ENCODE measurements at regions not wholly inside any gene's neighbourhood (a gene's known extent, or its start where the extent isn't known, plus 50 kb on each side); places are given as distances from the start of the nearest gene placed in this dataset.
"Not testable (repeated sequence)": the region's sequence is repeated elsewhere in the genome, so short reads cannot be mapped to it uniquely, and the experiment has no call there.

DNA sequence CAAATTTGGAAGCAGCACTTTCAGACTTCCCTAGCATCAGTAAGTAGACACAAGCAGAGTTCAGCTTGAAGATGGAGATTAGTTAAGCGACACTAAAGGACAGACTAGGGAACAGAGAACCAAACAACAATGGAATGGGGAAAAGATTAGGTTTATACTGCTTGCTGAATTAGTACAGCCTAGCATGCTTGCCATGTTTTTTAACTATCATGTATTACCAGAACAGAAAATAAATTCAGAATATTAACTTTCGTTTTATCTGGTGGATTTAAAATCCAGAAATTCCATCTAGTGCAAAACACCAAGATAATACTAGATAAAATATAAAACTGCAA is 451.5 kb upstream of the SLC10A2 start:
- no peak for DNase-seq

DNA sequence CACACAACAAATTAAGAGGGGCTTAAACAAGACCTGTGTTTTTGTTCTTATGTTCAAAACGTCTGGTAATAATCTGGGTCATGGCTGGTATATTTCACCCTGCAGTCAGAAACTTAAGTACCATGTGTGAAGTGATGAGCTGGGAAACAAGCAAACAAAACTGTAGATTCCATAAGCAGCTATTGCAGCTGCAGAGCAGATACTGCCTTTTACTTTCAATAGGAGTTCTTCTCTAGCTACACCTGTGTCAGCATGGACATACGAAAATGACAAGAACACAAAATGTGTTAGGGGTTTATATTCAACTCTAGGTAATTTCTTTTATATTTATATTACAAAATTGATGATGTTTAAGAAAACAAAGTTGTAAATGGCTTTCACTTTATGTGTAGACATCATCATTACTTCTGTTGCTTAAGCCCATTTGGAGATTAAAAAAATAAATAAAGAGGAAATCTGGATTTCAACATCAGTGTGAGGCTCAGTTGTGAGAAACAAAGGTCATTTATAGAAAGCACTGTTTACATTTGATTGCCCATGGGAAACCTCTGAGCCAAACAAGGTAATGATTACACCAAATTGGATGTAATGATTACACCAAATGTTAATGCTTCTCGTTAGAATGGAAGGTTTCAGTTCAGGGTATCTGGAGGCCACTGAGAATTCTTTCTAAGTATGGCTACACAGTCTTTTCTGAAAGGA is 451.0 kb upstream of the SLC10A2 start:
- DNase-seq = no peak

DNA sequence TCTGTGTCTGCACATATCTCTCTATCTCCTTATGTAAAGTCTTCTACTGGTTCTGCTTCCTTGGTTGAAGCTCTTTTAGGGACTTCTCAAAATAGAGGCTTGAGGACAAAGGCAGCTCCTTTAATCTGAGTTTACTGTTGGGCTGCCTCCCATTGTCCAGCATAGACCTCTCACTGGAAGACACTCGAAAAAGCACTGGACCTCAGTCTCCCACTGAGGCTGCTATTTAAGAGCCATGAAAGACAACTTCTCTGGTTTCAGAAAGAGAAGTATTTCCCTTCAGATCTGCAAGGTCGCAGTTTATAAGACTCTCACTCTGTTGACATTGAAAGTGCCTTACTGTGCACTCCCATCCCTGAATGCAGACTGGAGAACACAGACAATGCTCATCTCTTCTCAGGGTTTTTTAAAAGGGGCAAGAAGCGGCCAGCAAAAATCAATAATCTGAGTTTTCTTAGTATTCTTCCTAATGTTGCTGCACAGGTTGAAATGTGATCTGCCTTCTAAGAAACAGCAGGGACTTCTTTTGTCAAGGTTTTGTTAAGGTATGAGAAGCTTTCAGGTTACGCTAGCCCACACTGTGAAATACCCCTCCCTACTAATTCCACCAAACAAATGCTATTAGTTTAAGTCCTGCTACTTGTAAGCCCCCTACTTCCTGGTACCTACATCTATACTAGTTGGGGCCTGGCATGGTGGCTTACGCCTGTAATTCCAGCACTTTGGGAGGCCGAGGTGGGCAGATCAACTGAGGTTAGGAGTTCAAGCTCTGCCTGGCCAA is 450.0 kb upstream of the SLC10A2 start:
- DNase-seq = no peak

DNA sequence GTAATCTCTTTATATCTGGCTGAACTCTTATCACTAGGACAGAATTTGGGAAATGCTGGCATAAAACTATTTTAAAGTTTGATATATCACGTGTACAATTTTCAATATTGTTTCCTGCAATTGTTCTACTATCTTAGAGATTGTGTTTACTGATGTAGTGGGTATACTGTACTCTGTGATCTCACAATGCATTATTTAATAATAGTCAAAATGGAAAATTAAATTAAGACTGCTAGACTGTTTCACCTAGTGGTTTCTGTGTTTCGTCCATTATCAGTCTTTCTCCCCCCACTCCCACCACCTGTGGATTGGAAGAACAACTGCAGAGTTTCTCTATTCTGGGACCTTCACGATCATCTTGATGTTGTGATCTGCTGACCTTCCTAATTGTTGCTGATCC is 449.2 kb upstream of the SLC10A2 start:
- no peak for DNase-seq

- no peak for DNase-seq
These were observed 448.4 kb upstream of the SLC10A2 start for GRCh38 chr13:103514619-103515018.

- no peak for DNase-seq
These were observed 448.0 kb upstream of the SLC10A2 start for GRCh38 chr13:103514188-103514587.

GRCh38 chr13:103510007-103510535 is 443.9 kb upstream of the SLC10A2 start:
- no peak for DNase-seq

GRCh38 chr13:103497404-103497803 is 431.2 kb upstream of the SLC10A2 start:
- DNase-seq = no peak

DNA sequence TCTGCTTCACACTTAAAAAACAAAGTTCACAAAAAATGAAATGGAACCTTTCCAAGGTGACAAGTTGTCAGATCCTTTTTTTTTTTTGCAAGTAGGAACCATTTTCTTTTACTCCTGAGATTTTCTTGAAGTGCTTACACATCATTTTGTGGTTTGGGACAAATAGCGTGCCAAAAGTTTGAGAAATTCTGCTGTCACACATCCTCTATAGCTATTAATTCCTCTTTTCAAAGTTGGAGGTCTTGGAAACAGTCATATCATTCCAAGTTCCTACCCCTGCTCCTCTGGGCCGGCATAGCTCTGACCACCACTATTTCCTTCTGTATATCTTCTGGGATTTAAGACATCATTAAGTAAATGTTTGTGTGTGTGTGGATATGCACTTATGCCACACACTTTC is 421.6 kb upstream of the SLC10A2 start:
- DNase-seq = no peak

GRCh38 chr13:103473081-103473480 is 406.9 kb upstream of the SLC10A2 start:
- no peak for DNase-seq

GRCh38 chr13:103471896-103472295 is 405.7 kb upstream of the SLC10A2 start:
- no peak for DNase-seq

- no peak for DNase-seq
These were observed 403.6 kb upstream of the SLC10A2 start for GRCh38 chr13:103469771-103470170.

DNA sequence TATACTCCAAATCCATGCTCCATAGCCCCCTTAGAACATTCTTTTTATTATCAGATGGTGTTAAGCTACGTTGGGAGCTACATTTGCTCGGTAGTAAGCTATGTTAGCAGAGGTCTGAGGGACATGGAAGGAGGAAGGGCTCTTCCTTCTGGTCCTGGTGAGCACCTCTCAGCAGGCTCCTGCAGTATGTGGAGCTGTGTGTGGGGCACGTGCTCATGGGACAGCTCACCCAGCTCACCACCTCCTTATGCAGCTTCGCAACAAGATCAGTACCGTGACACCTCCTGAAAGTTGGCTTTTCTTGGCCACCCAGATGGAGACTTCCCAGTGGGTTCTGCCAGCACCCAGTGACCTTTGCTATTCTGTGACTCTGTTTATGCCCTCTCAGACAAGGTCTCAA is 400.5 kb upstream of the SLC10A2 start:
- DNase-seq = no peak

GRCh38 chr13:103460246-103460645 is 394.0 kb upstream of the SLC10A2 start:
- not testable (repeated sequence) for DNase-seq

GRCh38 chr13:103457050-103457449 is 390.8 kb upstream of the SLC10A2 start:
- DNase-seq = not testable (repeated sequence)

DNA sequence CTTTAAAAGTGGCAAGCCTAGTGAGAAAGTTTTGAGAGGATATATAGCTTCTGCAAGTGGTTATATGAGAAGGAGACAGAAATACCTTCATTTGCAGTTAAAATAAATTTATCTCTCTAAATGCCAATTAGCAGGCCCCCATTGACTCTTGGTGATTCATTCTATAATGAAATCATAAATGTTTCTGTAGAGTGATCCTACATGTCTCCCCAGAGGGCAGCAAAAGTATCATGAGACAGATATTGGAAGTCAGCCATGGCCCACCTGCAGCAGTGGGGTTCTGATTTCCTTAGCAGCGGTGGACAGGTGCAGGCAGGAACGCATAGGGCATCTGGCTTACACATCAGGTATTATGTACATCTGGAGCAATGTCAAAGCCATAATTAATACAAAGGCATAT is 385.4 kb upstream of the SLC10A2 start:
- no peak for DNase-seq

DNA sequence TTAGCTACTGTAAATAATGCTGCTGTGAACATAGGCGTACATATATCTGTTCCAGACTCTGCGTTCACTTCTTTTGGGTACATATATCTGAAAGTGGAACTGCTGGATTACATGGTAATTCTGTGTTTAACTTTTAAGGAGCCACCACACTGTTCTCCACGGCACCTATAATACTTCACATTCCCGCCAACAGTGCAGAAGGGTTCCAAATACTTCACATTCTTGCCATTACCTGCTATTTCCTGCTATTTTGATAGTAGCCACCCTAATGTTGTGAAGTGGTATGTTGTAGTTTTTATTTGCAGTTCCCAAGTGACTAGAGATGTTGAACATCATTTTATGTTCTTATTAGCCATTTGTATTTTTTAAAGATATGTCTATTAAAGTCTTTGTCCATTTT is 377.4 kb upstream of the SLC10A2 start:
- no peak for DNase-seq

GRCh38 chr13:103437651-103438050 is 371.4 kb upstream of the SLC10A2 start:
- DNase-seq = no peak

GRCh38 chr13:103436057-103436654 is 369.9 kb upstream of the SLC10A2 start:
- DNase-seq = no peak

DNA sequence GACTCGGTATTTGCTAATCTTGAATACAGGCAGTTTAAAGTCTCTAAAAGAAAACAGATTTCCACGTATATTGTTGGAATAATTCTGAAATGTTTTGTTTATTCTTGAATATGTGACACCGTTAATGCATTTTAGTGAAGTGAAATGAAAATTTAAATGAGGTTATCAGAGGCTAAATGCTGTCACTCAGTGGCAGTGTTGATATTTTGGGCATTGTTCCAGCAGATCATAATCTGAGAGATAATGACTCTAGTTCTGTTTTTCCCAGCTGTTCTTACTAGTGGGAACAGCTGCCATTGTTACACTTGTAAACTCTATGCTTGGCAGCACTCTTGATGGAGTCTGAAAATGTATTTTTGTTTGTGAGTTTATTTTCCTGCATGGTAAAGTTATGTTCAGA is 365.6 kb upstream of the SLC10A2 start:
- no peak for DNase-seq

DNA sequence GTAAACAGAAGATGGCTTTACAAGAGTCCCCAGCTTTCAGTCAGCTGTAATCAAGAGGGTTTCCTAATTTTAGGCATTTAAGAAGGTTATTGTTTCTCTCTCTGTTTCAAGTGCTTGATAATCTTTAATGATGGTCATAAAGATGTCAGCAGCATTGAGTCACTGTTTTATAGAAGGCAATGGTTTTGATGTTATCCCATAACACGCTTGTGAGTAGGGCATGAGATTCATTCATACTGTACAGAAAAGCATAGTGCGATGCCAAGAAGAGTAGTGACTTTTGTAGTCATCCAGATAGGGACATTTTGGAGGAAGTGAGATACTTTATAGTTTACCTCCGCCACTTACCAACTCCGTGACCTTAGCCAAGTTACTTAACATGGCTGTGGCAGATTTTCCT is 364.2 kb upstream of the SLC10A2 start:
- no peak for DNase-seq

DNA sequence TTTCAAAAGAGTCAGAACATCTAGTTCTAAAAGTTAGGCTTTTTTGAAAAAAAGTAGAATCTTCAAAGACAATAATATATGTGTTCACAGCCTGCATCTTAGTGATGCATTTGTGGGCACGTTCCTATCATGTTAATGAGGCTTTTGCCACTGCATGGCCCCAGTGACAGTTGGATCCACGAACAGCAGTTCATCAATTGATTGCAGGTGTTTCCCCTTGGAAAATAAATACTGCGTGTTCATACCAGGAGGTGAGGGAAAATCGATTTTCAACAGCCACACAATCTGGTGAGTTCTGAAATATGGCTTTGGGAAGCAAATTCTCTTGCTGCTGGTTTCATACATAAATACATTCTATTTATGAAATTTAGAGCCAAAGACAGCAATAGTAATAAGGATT is 343.8 kb upstream of the SLC10A2 start:
- no peak for DNase-seq

GRCh38 chr13:103406967-103407366 is 340.8 kb upstream of the SLC10A2 start:
- no peak for DNase-seq

DNA sequence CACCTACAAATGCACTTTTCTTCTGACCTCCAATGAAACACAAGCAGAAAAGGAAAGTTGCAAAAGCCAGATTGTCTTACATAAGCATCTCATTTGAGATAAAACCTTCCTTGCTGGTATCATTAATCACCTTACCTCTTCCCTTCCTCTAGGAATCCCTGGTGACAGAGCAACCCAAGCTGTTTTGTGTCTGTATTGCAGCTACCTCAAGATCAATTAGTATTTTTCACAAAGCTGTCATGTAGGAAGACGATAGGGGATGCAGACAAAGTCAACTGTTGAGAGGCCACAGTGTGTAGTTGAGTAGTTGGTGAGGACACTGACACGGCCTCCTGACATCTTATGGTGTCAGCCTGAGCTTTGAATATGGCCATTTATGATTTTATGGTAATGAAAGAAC is 339.1 kb upstream of the SLC10A2 start:
- DNase-seq = no peak

Data from CD4-positive, alpha-beta T cell treated with Interleukin-6 for 4 hours (primary cell).